ENCODE measurements at regions not wholly inside any gene's neighbourhood (a gene's known extent, or its start where the extent isn't known, plus 50 kb on each side); places are given as distances from the start of the nearest gene placed in this dataset.

GRCh38 chr11:31887180-31887579, 76.1 kb upstream of the PAX6 start:
- DNase-seq = no peak

GRCh38 chr11:31884080-31884479, 73.0 kb upstream of the PAX6 start:
- no peak for DNase-seq

GRCh38 chr11:31883435-31883834, 72.3 kb upstream of the PAX6 start:
- DNase-seq = no peak

GRCh38 chr11:31882951-31883392, 71.8 kb upstream of the PAX6 start:
- DNase-seq = no peak

- DNase-seq = no peak
Observed at GRCh38 chr11:31881825-31882224, 70.7 kb upstream of the PAX6 start.

- DNase-seq = no peak
Observed at GRCh38 chr11:31879681-31880080, 68.6 kb upstream of the PAX6 start.

- DNase-seq = no peak
Observed at GRCh38 chr11:31877863-31878262, 66.7 kb upstream of the PAX6 start.

GRCh38 chr11:31877083-31877482, 66.0 kb upstream of the PAX6 start:
- no peak for DNase-seq

GRCh38 chr11:31875866-31876560, 64.9 kb upstream of the PAX6 start:
- DNase-seq = no peak

GRCh38 chr11:31874631-31875191, 63.6 kb upstream of the PAX6 start:
- DNase-seq = no peak

- no peak for DNase-seq
Observed at GRCh38 chr11:31873124-31873523, 62.0 kb upstream of the PAX6 start.

- no peak for DNase-seq
Observed at GRCh38 chr11:31872076-31872443, 60.9 kb upstream of the PAX6 start.

- DNase-seq = no peak
Observed at GRCh38 chr11:31871310-31872075, 60.4 kb upstream of the PAX6 start.

GRCh38 chr11:31870609-31871309, 59.6 kb upstream of the PAX6 start:
- peak; percentile 59 for DNase-seq

GRCh38 chr11:31869986-31870385, 58.9 kb upstream of the PAX6 start:
- DNase-seq = no peak

- DNase-seq = no peak
Observed at GRCh38 chr11:31865606-31866300, 54.6 kb upstream of the PAX6 start.

- no peak for DNase-seq
Observed at GRCh38 chr11:31863170-31863832, 52.2 kb upstream of the PAX6 start.

- DNase-seq = no peak
Observed at GRCh38 chr11:31861011-31861410, 49.9 kb upstream of the PAX6 start.
